Fibroblast of pulmonary artery (primary cell): ENCODE measurements at regions not wholly inside any gene's neighbourhood (a gene's known extent, or its start where the extent isn't known, plus 50 kb on each side); places are given as distances from the start of the nearest gene placed in this dataset.

Experiments
- DNase-seq: peaks from one replicate; pipeline ENCODE4 v3.0.0-alpha.2; 2010; ENCODE audit warnings: low read depth
- H3K4me3 ChIP-seq: replicated peaks from 2 replicates; pipeline ENCODE4 v1.5.1; 2011; ENCODE audit warnings: low read depth, mild to moderate bottlenecking, control low read depth, low read length, moderate library complexity
- CTCF ChIP-seq: IDR thresholded peaks from 2 replicates; pipeline ENCODE4 v1.5.1; 2011; ENCODE audit warnings: mild to moderate bottlenecking, control low read depth, low read length, inconsistent platforms; ENCODE audit errors: missing control alignments

- no peak for TF ChIP-seq CTCF
- H3K4me3 ChIP-seq = no peak overlapping the region
- DNase-seq = no peak
These were observed 51.0 kb upstream of the MYL2 start for GRCh38 chr12:110971189-110971920.
